Panc1 (cell line): ENCODE measurements at regions not wholly inside any gene's neighbourhood (a gene's known extent, or its start where the extent isn't known, plus 50 kb on each side); places are given as distances from the start of the nearest gene placed in this dataset.

Experiments used
- ATAC-seq: fragments of 200-7000 bp; cut with Tn5 transposase; 2 replicates; pipeline ENCODE4 v1.9.1; 2020; ENCODE audit warnings: mild to moderate bottlenecking, moderate library complexity
- BruUV-seq: library from RNA; stranded (reverse); fragments of 400-500 nt; replicated peaks from 2 replicates; lab custom pipeline; 2021; lab: Mats Ljungman, UMichigan
- CTCF ChIA-PET: fragments of 300-600 bp; sonication (Branson Sonifier 250); formaldehyde crosslinking; loops from one replicate; lab custom pipeline; 2022; ENCODE audit warnings: antibody characterized with exemption; lab: Charles Lee
- POLR2A ChIA-PET: fragments of 300-600 bp; sonication (Branson Sonifier 250); formaldehyde crosslinking; loops from one replicate; lab custom pipeline; 2022; ENCODE audit warnings: antibody characterized with exemption; lab: Charles Lee
- DNase-seq: peaks from one replicate; pipeline ENCODE4 v3.0.0-alpha.2; 2010; ENCODE audit warnings: low read depth, low spot score
- H3K27ac ChIP-seq: 2 replicates; pipeline ENCODE4 v1.5.1; 2011; ENCODE audit warnings: mild to moderate bottlenecking, low read length, inconsistent platforms
- H3K27me3 ChIP-seq: fragments of 200-500 bp; sonication (Bioruptor generic); 2 replicates; pipeline ENCODE4 v1.6.0; 2014; ENCODE audit warnings: low read length, inconsistent platforms; ENCODE audit not compliant: control insufficient read depth, insufficient read depth
- H3K36me3 ChIP-seq: fragments of 200-500 bp; sonication (Bioruptor generic); 2 replicates; pipeline ENCODE4 v1.5.1; 2014; ENCODE audit warnings: inconsistent platforms, mild to moderate bottlenecking, low read length, moderate library complexity; ENCODE audit not compliant: control insufficient read depth, insufficient read depth
- H3K4me1 ChIP-seq: 2 replicates; pipeline ENCODE4 v1.5.1; 2011; ENCODE audit warnings: inconsistent platforms, mild to moderate bottlenecking, low read length, moderate library complexity; ENCODE audit not compliant: control insufficient read depth, insufficient read depth
- H3K4me3 ChIP-seq, 2 experiments: 2 replicates each; pipeline ENCODE4 v1.5.1; 2011 to 2012; ENCODE audit warnings: low read depth in 2 of 2, low read length in 2 of 2, mild to moderate bottlenecking in 2 of 2, inconsistent platforms in 1 of 2, moderate library complexity in 1 of 2
- H3K9me3 ChIP-seq: fragments of 200-500 bp; sonication (Bioruptor generic); 2 replicates; pipeline ENCODE4 v1.5.1; 2014; ENCODE audit warnings: low read depth, mild to moderate bottlenecking, inconsistent platforms, low read length, moderate library complexity; ENCODE audit not compliant: control insufficient read depth, insufficient read depth
- CTCF ChIP-seq: fragments of 450-650 bp; IDR thresholded peaks from 2 replicates; pipeline ENCODE4 v1.5.1; 2017; ENCODE audit warnings: mild to moderate bottlenecking
- POLR2AphosphoS5 ChIP-seq: IDR thresholded peaks from 2 replicates; pipeline ENCODE4 v1.6.1; 2012; ENCODE audit warnings: mild to moderate bottlenecking, low read depth, low read length, moderate library complexity
- REST ChIP-seq, 2 experiments: IDR thresholded peaks; 2 replicates each; pipeline ENCODE4 v1.6.1; 2011 to 2012; ENCODE audit warnings: low read depth in 2 of 2, control low read depth in 1 of 2, low read length in 1 of 2, mild to moderate bottlenecking in 1 of 2, moderate library complexity in 1 of 2; ENCODE audit not compliant: insufficient read depth in 1 of 2
- SIN3A ChIP-seq: IDR thresholded peaks from 2 replicates; pipeline ENCODE4 v1.6.1; 2012; ENCODE audit warnings: low read depth, mild to moderate bottlenecking, low read length, moderate library complexity, borderline replicate concordance; ENCODE audit not compliant: insufficient read depth
- TCF7L2 ChIP-seq: IDR thresholded peaks from 2 replicates; pipeline ENCODE4 v1.6.1; 2011; ENCODE audit warnings: mild to moderate bottlenecking, low read depth, low read length, inconsistent platforms
- in situ Hi-C: cut with HindIII; loops from 2 replicates; pipeline ENCODE4 v1.10.0; 2016; ENCODE audit warnings: low sequenced_read_pairs, low pct_unique_long_range_greater_than_20kb
- intact Hi-C: fragments of 100-400 bp; cut with micrococcal nuclease; formaldehyde crosslinking; loops from one replicate; pipeline ENCODE4 v1.10.0; 2022; ENCODE audit not compliant: unreplicated experiment

- no peak for ATAC-seq
Observed at GRCh38 chr18:78805840-78806239, 173.8 kb upstream of the SALL3 start.

GRCh38 chr18:78807668-78808067 lies 171.9 kb upstream of the SALL3 start:
- TF ChIP-seq POLR2AphosphoS5 (no peak), REST (IDR thresholded peaks at IDR 0.05; ENCODE audit: insufficient read depth in 1 of 2, low read depth in 2 of 2, low read length in 1 of 2) (no peak), SIN3A (no peak), CTCF (no peak), TCF7L2 (no peak)
- no peak for DNase-seq
- no peak for ATAC-seq
- CTCF ChIA-PET = interaction anchor here (0.6 kb wide), 1 partner anchor 235 kb away, joined by 3 read pairs; no protein-coding TSS in a partner anchor
- H3K36me3 ChIP-seq = no peaks in the 10 kb centered on the region
- in situ Hi-C loops = no loop called here
- no TSS peak for BruUV-seq
- peaks cover 28% of the 10 kb centered on the region for H3K27me3 ChIP-seq
- no peaks in the 10 kb centered on the region for H3K9me3 ChIP-seq
- intact Hi-C loops = no loop called here
- H3K4me3 ChIP-seq = no peak overlapping the region
- H3K4me1 ChIP-seq = no peaks in the 10 kb centered on the region
- no peak overlapping the region for H3K27ac ChIP-seq
- POLR2A ChIA-PET = no interaction called here

More at GRCh38 chr18:78805840-78806239, 173.8 kb upstream of the SALL3 start:
- BruUV-seq = no TSS peak
- in situ Hi-C loops = no loop called here
- H3K27ac ChIP-seq = no peak overlapping the region
- CTCF ChIA-PET = no interaction called here
- intact Hi-C loops = no loop called here
- TF ChIP-seq REST (IDR thresholded peaks at IDR 0.05; ENCODE audit: insufficient read depth in 1 of 2, low read depth in 2 of 2, low read length in 1 of 2) (no peak), POLR2AphosphoS5 (no peak), TCF7L2 (no peak), SIN3A (no peak), CTCF (no peak)
- H3K36me3 ChIP-seq = no peaks in the 10 kb centered on the region
- H3K9me3 ChIP-seq = no peaks in the 10 kb centered on the region
- H3K4me1 ChIP-seq = no peaks in the 10 kb centered on the region
- POLR2A ChIA-PET = no interaction called here
- no peak for DNase-seq
- peaks cover 28% of the 10 kb centered on the region for H3K27me3 ChIP-seq
- H3K4me3 ChIP-seq = no peak overlapping the region
